HFFc6 (cell line): ENCODE measurements at regions not wholly inside any gene's neighbourhood (a gene's known extent, or its start where the extent isn't known, plus 50 kb on each side); places are given as distances from the start of the nearest gene placed in this dataset.
A peak's percentile ranks its signal among the peaks of the same experiment; 100 is the strongest.

Experiments used
- DNase-seq: peaks from one replicate; pipeline ENCODE4 v3.0.0-alpha.2; 2018
- H3K27ac Mint-ChIP-seq: 2 replicates; pipeline ENCODE4 v1.8.0; 2020; ENCODE audit warnings: mild to moderate bottlenecking, mixed read lengths
- H3K27me3 Mint-ChIP-seq: 2 replicates; pipeline ENCODE4 v1.8.0; 2021; ENCODE audit warnings: mild to moderate bottlenecking, moderate library complexity, mixed read lengths; ENCODE audit not compliant: insufficient read depth
- H3K36me3 Mint-ChIP-seq: 2 replicates; pipeline ENCODE4 v1.8.0; 2021; ENCODE audit warnings: low read depth, mixed read lengths
- H3K4me1 Mint-ChIP-seq: 2 replicates; pipeline ENCODE4 v1.8.0; 2020; ENCODE audit warnings: low read depth, mixed read lengths
- H3K4me3 Mint-ChIP-seq: 2 replicates; pipeline ENCODE4 v1.8.0; 2020; ENCODE audit warnings: mild to moderate bottlenecking, moderate library complexity, mixed read lengths
- H3K9me3 Mint-ChIP-seq: 2 replicates; pipeline ENCODE4 v1.8.0; 2020; ENCODE audit warnings: mild to moderate bottlenecking, mixed read lengths
- CTCF ChIP-seq: fragments of 200-600 bp; sonication (generic); IDR thresholded peaks from 2 replicates; pipeline ENCODE4 v1.5.0; 2021; ENCODE audit warnings: antibody characterized with exemption, mild to moderate bottlenecking

GRCh38 chr13:109384491-109385241 lies 401.7 kb downstream of the IRS2 start:
- H3K9me3 Mint-ChIP-seq, result no peaks in the 10 kb centered on the region
- H3K27ac Mint-ChIP-seq, result peak overlapping the region; percentile 80
- peak; percentile 76 for DNase-seq

GRCh38 chr13:109383683-109384082 lies 402.7 kb downstream of the IRS2 start:
- Mint-ChIP-seq H3K27me3 (no peaks in the 10 kb centered on the region), H3K4me3 (peak overlapping the region; percentile 64), H3K36me3 (no peaks in the 10 kb centered on the region), H3K9me3 (no peaks in the 10 kb centered on the region), H3K27ac (peak overlapping the region; percentile 80), H3K4me1 (peaks cover 63% of the 10 kb centered on the region)
- TF ChIP-seq CTCF, result 0 out of 2 replicates have a peak, but pooled peaks have one; percentile 11
- DNase-seq, result peak; percentile 69

More at GRCh38 chr13:109384491-109385241, 401.7 kb downstream of the IRS2 start:
- Mint-ChIP-seq H3K27me3 (no peaks in the 10 kb centered on the region), H3K36me3 (no peaks in the 10 kb centered on the region), H3K4me1 (peaks cover 73% of the 10 kb centered on the region), H3K4me3 (peak overlapping the region; percentile 46)
- TF ChIP-seq CTCF, result no peak

GRCh38 chr13:109381546-109382180 lies 404.7 kb downstream of the IRS2 start:
- Mint-ChIP-seq H3K36me3 (no peaks in the 10 kb centered on the region), H3K27ac (peak overlapping the region; percentile 83), H3K27me3 (no peaks in the 10 kb centered on the region; the same call in 1 of the 2 replicates), H3K4me1 (peaks cover 57% of the 10 kb centered on the region), H3K4me3 (peak overlapping the region; percentile 53), H3K9me3 (no peaks in the 10 kb centered on the region)
- DNase-seq, result peak; percentile 83
- no peak for TF ChIP-seq CTCF

GRCh38 chr13:109380457-109380856 lies 405.9 kb downstream of the IRS2 start:
- peaks cover 47% of the 10 kb centered on the region for H3K4me1 Mint-ChIP-seq

GRCh38 chr13:109379930-109380329 lies 406.5 kb downstream of the IRS2 start:
- no peak overlapping the region for H3K4me3 Mint-ChIP-seq
- no peak for DNase-seq
- peaks cover 42% of the 10 kb centered on the region for H3K4me1 Mint-ChIP-seq
- H3K27ac Mint-ChIP-seq, result no peak overlapping the region
- no peak for TF ChIP-seq CTCF
- no peaks in the 10 kb centered on the region for H3K9me3 Mint-ChIP-seq
- H3K36me3 Mint-ChIP-seq, result no peaks in the 10 kb centered on the region
- no peaks in the 10 kb centered on the region; the same call in 1 of the 2 replicates for H3K27me3 Mint-ChIP-seq

More at GRCh38 chr13:109380457-109380856, 405.9 kb downstream of the IRS2 start:
- Mint-ChIP-seq H3K27ac (no peak overlapping the region), H3K27me3 (no peaks in the 10 kb centered on the region; the same call in 1 of the 2 replicates), H3K9me3 (no peaks in the 10 kb centered on the region), H3K4me3 (no peak overlapping the region), H3K36me3 (no peaks in the 10 kb centered on the region)
- no peak for DNase-seq
- TF ChIP-seq CTCF, result no peak
